GM19455 (cell line): ENCODE measurements at regions not wholly inside any gene's neighbourhood (a gene's known extent, or its start where the extent isn't known, plus 50 kb on each side); places are given as distances from the start of the nearest gene placed in this dataset.

ENCODE experiments used
- ATAC-seq: cut with Tn5 transposase; IDR thresholded peaks from one replicate; pipeline ENCODE4 v1.9.1; 2021; ENCODE audit not compliant: unreplicated experiment

GRCh38 chr10:4131407-4132215 lies 346.6 kb upstream of the KLF6 start:
- ATAC-seq, result peak; percentile 57

- ATAC-seq, result no peak
These were observed 345.7 kb upstream of the KLF6 start for GRCh38 chr10:4130685-4131084.

- ATAC-seq, result no peak
These were observed 345.0 kb upstream of the KLF6 start for GRCh38 chr10:4129866-4130477.

- peak; percentile 58 for ATAC-seq
These were observed 342.7 kb upstream of the KLF6 start for GRCh38 chr10:4127518-4128315.

GRCh38 chr10:4125776-4126175 lies 340.8 kb upstream of the KLF6 start:
- ATAC-seq, result no peak

- no peak for ATAC-seq
These were observed 336.7 kb upstream of the KLF6 start for GRCh38 chr10:4121502-4122380.

GRCh38 chr10:4120096-4120853 lies 335.3 kb upstream of the KLF6 start:
- ATAC-seq, result no peak

- ATAC-seq, result no peak
These were observed 334.1 kb upstream of the KLF6 start for GRCh38 chr10:4119107-4119506.

- no peak for ATAC-seq
These were observed 332.6 kb upstream of the KLF6 start for GRCh38 chr10:4117604-4118003.

GRCh38 chr10:4111643-4112042 lies 326.6 kb upstream of the KLF6 start:
- ATAC-seq, result no peak

- no peak for ATAC-seq
These were observed 324.5 kb upstream of the KLF6 start for GRCh38 chr10:4109469-4109868.

GRCh38 chr10:4108693-4109092 lies 323.7 kb upstream of the KLF6 start:
- no peak for ATAC-seq

- no peak for ATAC-seq
These were observed 322.4 kb upstream of the KLF6 start for GRCh38 chr10:4107285-4107851.

GRCh38 chr10:4103603-4104002 lies 318.6 kb upstream of the KLF6 start:
- no peak for ATAC-seq

- ATAC-seq, result no peak
These were observed 317.9 kb upstream of the KLF6 start for GRCh38 chr10:4102802-4103344.

GRCh38 chr10:4101918-4102654 lies 317.1 kb upstream of the KLF6 start:
- no peak for ATAC-seq

- no peak for ATAC-seq
These were observed 315.4 kb upstream of the KLF6 start for GRCh38 chr10:4100380-4100779.

GRCh38 chr10:4099202-4099601 lies 314.2 kb upstream of the KLF6 start:
- ATAC-seq, result no peak
